HCT116 (cell line): ENCODE measurements at regions not wholly inside any gene's neighbourhood (a gene's known extent, or its start where the extent isn't known, plus 50 kb on each side); places are given as distances from the start of the nearest gene placed in this dataset.

Experiments
- ATAC-seq: fragments of 200-7000 bp; cut with Tn5 transposase; 2 replicates; pipeline ENCODE4 v1.9.1; 2020; ENCODE audit warnings: mild to moderate bottlenecking, moderate library complexity
- BruUV-seq: library from RNA; stranded (reverse); fragments of 400-500 nt; replicated peaks from 2 replicates; lab custom pipeline; 2021; lab: Mats Ljungman, UMichigan
- CTCF ChIA-PET: fragments of 300-600 bp; sonication (Branson Sonifier 250); formaldehyde crosslinking; loops from one replicate; lab custom pipeline; 2021; ENCODE audit warnings: antibody characterized with exemption; lab: Charles Lee
- POLR2A ChIA-PET: fragments of 300-600, 350-600 bp; sonication (Branson Sonifier 250); formaldehyde crosslinking; loops from one replicate; lab custom pipeline; 2021; ENCODE audit warnings: antibody characterized with exemption; lab: Charles Lee
- RAD21 ChIA-PET, 2 experiments: fragments of 300-600 bp; sonication (Branson Sonifier 250); formaldehyde crosslinking; loops; one replicate each; lab custom pipeline; 2023; ENCODE audit warnings: low total read pairs in 2 of 2; ENCODE audit not compliant: uncharacterized antibody in 2 of 2, unreplicated experiment in 2 of 2, low non-redundant PET in 1 of 2; lab: Charles Lee
- DNase-seq: peaks from one replicate; pipeline ENCODE4 v3.0.0-alpha.2; 2010; ENCODE audit warnings: low read depth, low spot score
- H2AFZ ChIP-seq: fragments of 200-600 bp; shearing (Covaris generic), sonication (generic); 2 replicates; pipeline ENCODE4 v1.6.1; 2017; ENCODE audit warnings: low read depth, mixed run types, mixed read lengths, antibody characterized with exemption, low read length; ENCODE audit not compliant: poor library complexity, severe bottlenecking
- H3K27ac ChIP-seq: 2 replicates; pipeline ENCODE4 v1.5.1; 2012; ENCODE audit warnings: low read depth, low read length
- H3K27me3 ChIP-seq: fragments of 200-600 bp; sonication (generic); 2 replicates; pipeline ENCODE4 v1.6.1; 2016; ENCODE audit warnings: mixed run types, low read length, mixed read lengths; ENCODE audit not compliant: insufficient read depth
- H3K36me3 ChIP-seq, 2 experiments: fragments of 200-500 bp in 1 of 2; fragments of 200-600 bp in 1 of 2; sonication (Bioruptor generic) in 1 of 2; sonication (generic) in 1 of 2; 2 replicates each; pipeline versions ENCODE4 v1.5.1 to v1.6.1; 2014 to 2016; ENCODE audit warnings: low read length in 2 of 2, inconsistent platforms in 1 of 2, mixed read lengths in 1 of 2, mixed run types in 1 of 2; ENCODE audit not compliant: insufficient read depth in 2 of 2, control insufficient read depth in 1 of 2
- H3K4me1 ChIP-seq, 2 experiments: fragments of 200-600 bp in 1 of 2; sonication (generic) in 1 of 2; 2 replicates each; pipeline versions ENCODE4 v1.5.1 to v1.6.1; 2012 to 2017; ENCODE audit warnings: low read length in 2 of 2, inconsistent platforms in 1 of 2, mild to moderate bottlenecking in 1 of 2, mixed read lengths in 1 of 2, mixed run types in 1 of 2, moderate library complexity in 1 of 2; ENCODE audit not compliant: insufficient read depth in 2 of 2, control insufficient read depth in 1 of 2
- H3K4me2 ChIP-seq: fragments of 200-600 bp; sonication (generic); 2 replicates; pipeline ENCODE4 v1.6.1; 2017; ENCODE audit warnings: mixed run types, low read length, mixed read lengths
- H3K4me3 ChIP-seq, 2 experiments: fragments of 200-600 bp in 1 of 2; sonication (generic) in 1 of 2; replicated peaks in 1 of 2; 2 replicates each; pipeline ENCODE4 v1.5.1; 2011 to 2016; ENCODE audit warnings: low read length in 2 of 2, control low read depth in 1 of 2, low read depth in 1 of 2, mild to moderate bottlenecking in 1 of 2, mixed read lengths in 1 of 2, mixed run types in 1 of 2
- H3K79me2 ChIP-seq: fragments of 200-600 bp; sonication (generic); 2 replicates; pipeline ENCODE4 v1.6.1; 2017; ENCODE audit warnings: mild to moderate bottlenecking, mixed run types, low read length, moderate library complexity, mixed read lengths; ENCODE audit not compliant: insufficient read depth
- H3K9ac ChIP-seq: fragments of 200-600 bp; sonication (generic); 2 replicates; pipeline ENCODE4 v1.6.1; 2016; ENCODE audit warnings: low read length, mixed read lengths
- H3K9me2 ChIP-seq: fragments of 200-600 bp; sonication (generic), shearing (Covaris generic); 2 replicates; pipeline ENCODE4 v1.6.1; 2017; ENCODE audit warnings: mixed run types, mild to moderate bottlenecking, moderate library complexity; ENCODE audit not compliant: insufficient read depth
- H3K9me3 ChIP-seq, 2 experiments: fragments of 200-500 bp in 1 of 2; fragments of 200-600 bp in 1 of 2; sonication (Bioruptor generic) in 1 of 2; sonication (generic) in 1 of 2; 2 replicates each; pipeline ENCODE4 v1.6.1; 2014 to 2017; ENCODE audit warnings: low read length in 2 of 2, mixed read lengths in 2 of 2, inconsistent platforms in 1 of 2, low read depth in 1 of 2, mild to moderate bottlenecking in 1 of 2, mixed run types in 1 of 2, moderate library complexity in 1 of 2; ENCODE audit not compliant: control insufficient read depth in 1 of 2, insufficient read depth in 1 of 2
- H4K20me1 ChIP-seq: fragments of 200-600 bp; sonication (generic), shearing (Covaris generic); 2 replicates; pipeline ENCODE4 v1.6.1; 2017; ENCODE audit warnings: mixed run types, mild to moderate bottlenecking, moderate library complexity; ENCODE audit not compliant: insufficient read depth
- ATF3 ChIP-seq: IDR thresholded peaks from 2 replicates; pipeline ENCODE4 v1.6.1; 2012
- CEBPB ChIP-seq: IDR thresholded peaks from 2 replicates; pipeline ENCODE4 v1.6.1; 2012; ENCODE audit warnings: low read depth
- EGR1 ChIP-seq: IDR thresholded peaks from 2 replicates; pipeline ENCODE4 v1.6.1; 2012; ENCODE audit warnings: low read depth
- ELF1 ChIP-seq: IDR thresholded peaks from 2 replicates; pipeline ENCODE4 v1.6.1; 2012; ENCODE audit warnings: low read depth, borderline replicate concordance
- EZH2 ChIP-seq: fragments of 200-600 bp; sonication (generic); IDR thresholded peaks from 2 replicates; pipeline ENCODE4 v1.6.1; 2017; ENCODE audit warnings: antibody characterized with exemption, mixed run types
- EZH2phosphoT487 ChIP-seq: fragments of 200-600 bp; IDR thresholded peaks from 2 replicates; pipeline ENCODE4 v1.6.1; 2018; ENCODE audit warnings: antibody characterized with exemption, borderline replicate concordance
- JUND ChIP-seq: IDR thresholded peaks from 2 replicates; pipeline ENCODE4 v1.6.1; 2012
- MAX ChIP-seq: IDR thresholded peaks from 2 replicates; pipeline ENCODE4 v1.6.1; 2012
- POLR2AphosphoS5 ChIP-seq: IDR thresholded peaks from 2 replicates; pipeline ENCODE4 v1.6.1; 2011; ENCODE audit warnings: mild to moderate bottlenecking, low read depth, low read length, moderate library complexity
- RAD21 ChIP-seq: IDR thresholded peaks from 2 replicates; pipeline ENCODE4 v1.6.1; 2012; ENCODE audit warnings: low read depth, mild to moderate bottlenecking
- REST ChIP-seq: IDR thresholded peaks from 2 replicates; pipeline ENCODE4 v1.6.1; 2012; ENCODE audit warnings: low read depth
- SP1 ChIP-seq: IDR thresholded peaks from 2 replicates; pipeline ENCODE4 v1.6.1; 2012; ENCODE audit warnings: low read depth
- TCF7L2 ChIP-seq: IDR thresholded peaks from 2 replicates; pipeline ENCODE4 v1.7.0; 2011; ENCODE audit warnings: borderline replicate concordance, inconsistent platforms; ENCODE audit not compliant: insufficient read depth, insufficient read length; ENCODE audit errors: extremely low read depth
- ZBTB33 ChIP-seq: IDR thresholded peaks from 2 replicates; pipeline ENCODE4 v1.6.1; 2011; ENCODE audit warnings: mild to moderate bottlenecking, low read length, moderate library complexity; ENCODE audit not compliant: insufficient replicate concordance; ENCODE audit errors: extremely low read depth
- ZNF274 ChIP-seq: fragments of 200-500 bp; sonication (Bioruptor generic); IDR thresholded peaks from 2 replicates; pipeline ENCODE4 v1.6.1; 2014; ENCODE audit warnings: mild to moderate bottlenecking, low read depth, low read length, inconsistent platforms
- intact Hi-C: fragments of 100-400 bp; cut with micrococcal nuclease; formaldehyde crosslinking; loops from 2 replicates; pipeline ENCODE4 v1.10.0; 2022

- no peak for TF ChIP-seq REST
- no peak for TF ChIP-seq ATF3
- no peak for TF ChIP-seq ELF1
- TF ChIP-seq RAD21 = no peak
- no peak for TF ChIP-seq SP1
- TF ChIP-seq TCF7L2 = no peak
- no peak for TF ChIP-seq JUND
These were observed 104.1 kb upstream of the FOXA2 start (continued) for GRCh38 chr20:22688485-22688884.

- Histone ChIP-seq H3K9ac (no peak overlapping the region), H2AFZ (no peak overlapping the region), H3K79me2 (no peaks in the 10 kb centered on the region), H3K27me3 (no peaks in the 10 kb centered on the region), H3K27ac (no peak overlapping the region), H3K9me3 (no peaks in the 10 kb centered on the region), H3K4me2 (no peak overlapping the region), H3K4me3 (no peak overlapping the region), H4K20me1 (no peaks in the 10 kb centered on the region), H3K4me1 (peaks cover 5 to 12% of the 10 kb centered on the region in 2 experiments; a peak in 3 of 4 replicates), H3K36me3 (no peaks in the 10 kb centered on the region), H3K9me2 (no peaks in the 10 kb centered on the region)
- ChIA-PET CTCF (no interaction called here), RAD21 (no interaction called here), POLR2A (no interaction called here)
- intact Hi-C loops = no loop called here
- no TSS peak for BruUV-seq
- ATAC-seq (no peak), DNase-seq (no peak)
- TF ChIP-seq CEBPB = no peak
- no peak for TF ChIP-seq ELF1
- no peak for TF ChIP-seq EZH2
- no peak for TF ChIP-seq REST
- TF ChIP-seq EGR1 = no peak
- no peak for TF ChIP-seq EZH2phosphoT487
- TF ChIP-seq ZBTB33 = no peak
- no peak for TF ChIP-seq MAX
- TF ChIP-seq RAD21 = no peak
- no peak for TF ChIP-seq ZNF274
- no peak for TF ChIP-seq SP1
- TF ChIP-seq ATF3 = no peak
- no peak for TF ChIP-seq POLR2AphosphoS5
These were observed 104.9 kb upstream of the FOXA2 start for GRCh38 chr20:22689266-22689665.
